ENCODE measurements at regions not wholly inside any gene's neighbourhood (a gene's known extent, or its start where the extent isn't known, plus 50 kb on each side); places are given as distances from the start of the nearest gene placed in this dataset.

GRCh38 chr9:107638521-107639310 lies 149.1 kb upstream of the KLF4 start:
- Mint-ChIP-seq H3K36me3 (no peaks in the 10 kb centered on the region), H3K4me1 (peaks cover 25 to 49% of the 10 kb centered on the region in 2 donors), H3K27ac (peak overlapping the region; percentile 91)

GRCh38 chr9:107637421-107638420 lies 148.2 kb upstream of the KLF4 start:
- DNase-seq (peak; percentile 15), ATAC-seq (replicated peaks) (peak; percentile 71)
- Mint-ChIP-seq H3K27ac (peak overlapping the region; percentile 91), H3K4me1 (peaks cover 25 to 49% of the 10 kb centered on the region in 2 donors), H3K9me3 (no peaks in the 10 kb centered on the region), H3K27me3 (peaks cover 15 to 22% of the 10 kb centered on the region in 2 donors), H3K4me3 (peak overlapping the region; percentile 87 to 92), H3K36me3 (no peaks in the 10 kb centered on the region)

More at GRCh38 chr9:107638521-107639310, 149.1 kb upstream of the KLF4 start:
- Mint-ChIP-seq H3K4me3 (peak overlapping the region; percentile 87 to 92), H3K27me3 (peaks cover 21 to 25% of the 10 kb centered on the region in 2 donors), H3K9me3 (no peaks in the 10 kb centered on the region)
- DNase-seq (no peak), ATAC-seq (replicated peaks) (no peak)

GRCh38 chr9:107636571-107637381 lies 147.2 kb upstream of the KLF4 start:
- H3K27me3 Mint-ChIP-seq = peaks cover 13 to 30% of the 10 kb centered on the region in 2 donors
- peak overlapping the region; percentile 63 to 92 for H3K4me3 Mint-ChIP-seq
- peaks cover 25 to 49% of the 10 kb centered on the region in 2 donors for H3K4me1 Mint-ChIP-seq
- no peaks in the 10 kb centered on the region for H3K9me3 Mint-ChIP-seq
- H3K27ac Mint-ChIP-seq = peak overlapping the region; percentile 20
- no peaks in the 10 kb centered on the region for H3K36me3 Mint-ChIP-seq
- peak; percentile 2 to 5 for ATAC-seq (replicated peaks)
- no peak for DNase-seq

- H3K4me3 Mint-ChIP-seq = no peak overlapping the region
These were observed 146.2 kb upstream of the KLF4 start for GRCh38 chr9:107635803-107636174.

GRCh38 chr9:107635101-107635802 lies 145.7 kb upstream of the KLF4 start:
- Mint-ChIP-seq H3K9me3 (no peaks in the 10 kb centered on the region), H3K4me3 (no peak overlapping the region), H3K27ac (no peak overlapping the region), H3K27me3 (peaks cover 7 to 19% of the 10 kb centered on the region in 2 donors), H3K4me1 (peaks cover 25 to 45% of the 10 kb centered on the region in 2 donors), H3K36me3 (no peaks in the 10 kb centered on the region)
- ATAC-seq (replicated peaks) = peak in 1 of 2 donors; percentile 4
- DNase-seq = no peak

More at GRCh38 chr9:107635803-107636174, 146.2 kb upstream of the KLF4 start:
- Mint-ChIP-seq H3K4me1 (peaks cover 25 to 49% of the 10 kb centered on the region in 2 donors), H3K27me3 (peaks cover 12 to 24% of the 10 kb centered on the region in 2 donors), H3K9me3 (no peaks in the 10 kb centered on the region), H3K27ac (no peak overlapping the region), H3K36me3 (no peaks in the 10 kb centered on the region)
- ATAC-seq (replicated peaks) = peak; percentile 54 to 55
- DNase-seq = no peak

GRCh38 chr9:107633406-107633805 lies 143.8 kb upstream of the KLF4 start:
- Mint-ChIP-seq H3K4me3 (no peak overlapping the region), H3K27ac (no peak overlapping the region), H3K4me1 (peaks cover 19 to 27% of the 10 kb centered on the region in 2 donors), H3K36me3 (no peaks in the 10 kb centered on the region), H3K9me3 (no peaks in the 10 kb centered on the region), H3K27me3 (peaks cover 0 to 17% of the 10 kb centered on the region in 2 donors)
- no peak for ATAC-seq (replicated peaks)
- DNase-seq = no peak

- no peaks in the 10 kb centered on the region for H3K9me3 Mint-ChIP-seq
- no peak for ATAC-seq (replicated peaks)
- DNase-seq = no peak
- H3K27me3 Mint-ChIP-seq = peaks cover 0 to 22% of the 10 kb centered on the region in 2 donors
- peaks cover 17 to 23% of the 10 kb centered on the region in 2 donors for H3K4me1 Mint-ChIP-seq
- no peaks in the 10 kb centered on the region for H3K36me3 Mint-ChIP-seq
- H3K4me3 Mint-ChIP-seq = no peak overlapping the region
- no peak overlapping the region for H3K27ac Mint-ChIP-seq
These were observed 143.1 kb upstream of the KLF4 start for GRCh38 chr9:107632661-107633060.

GRCh38 chr9:107632216-107632615 lies 142.6 kb upstream of the KLF4 start:
- Mint-ChIP-seq H3K4me1 (peaks cover 16 to 19% of the 10 kb centered on the region in 2 donors), H3K9me3 (no peaks in the 10 kb centered on the region), H3K4me3 (no peak overlapping the region), H3K27me3 (peaks cover 0 to 22% of the 10 kb centered on the region in 2 donors), H3K36me3 (no peaks in the 10 kb centered on the region), H3K27ac (no peak overlapping the region)
- DNase-seq (no peak), ATAC-seq (replicated peaks) (no peak)

- Mint-ChIP-seq H3K4me3 (no peak overlapping the region), H3K27me3 (peaks cover 0 to 22% of the 10 kb centered on the region in 2 donors), H3K4me1 (peaks cover 11 to 14% of the 10 kb centered on the region in 2 donors), H3K9me3 (no peaks in the 10 kb centered on the region), H3K36me3 (no peaks in the 10 kb centered on the region), H3K27ac (no peak overlapping the region)
- DNase-seq (no peak), ATAC-seq (replicated peaks) (no peak)
These were observed 142.2 kb upstream of the KLF4 start for GRCh38 chr9:107631788-107632187.

GRCh38 chr9:107630156-107630555 lies 140.6 kb upstream of the KLF4 start:
- DNase-seq (no peak), ATAC-seq (replicated peaks) (no peak)
- Mint-ChIP-seq H3K4me3 (no peak overlapping the region), H3K4me1 (peaks cover 3 to 6% of the 10 kb centered on the region in 2 donors), H3K36me3 (no peaks in the 10 kb centered on the region), H3K27ac (no peak overlapping the region), H3K27me3 (peaks cover 0 to 22% of the 10 kb centered on the region in 2 donors), H3K9me3 (no peaks in the 10 kb centered on the region)

- Mint-ChIP-seq H3K4me3 (no peak overlapping the region), H3K36me3 (no peaks in the 10 kb centered on the region), H3K27ac (no peak overlapping the region), H3K27me3 (peaks cover 11 to 18% of the 10 kb centered on the region in 2 donors), H3K9me3 (no peaks in the 10 kb centered on the region), H3K4me1 (peaks cover 3 to 6% of the 10 kb centered on the region in 2 donors)
- no peak for ATAC-seq (replicated peaks)
- no peak for DNase-seq
These were observed 138.9 kb upstream of the KLF4 start for GRCh38 chr9:107628444-107628843.

- peak overlapping the region; percentile 49 for H3K27ac Mint-ChIP-seq
- ATAC-seq (replicated peaks) (no peak), DNase-seq (no peak)
- peaks cover 11 to 17% of the 10 kb centered on the region in 2 donors for H3K27me3 Mint-ChIP-seq
- H3K9me3 Mint-ChIP-seq = no peaks in the 10 kb centered on the region
- H3K4me1 Mint-ChIP-seq = peaks cover 3 to 6% of the 10 kb centered on the region in 2 donors
- no peaks in the 10 kb centered on the region for H3K36me3 Mint-ChIP-seq
- H3K4me3 Mint-ChIP-seq = no peak overlapping the region
These were observed 138.2 kb upstream of the KLF4 start for GRCh38 chr9:107627781-107628180.

- H3K4me3 Mint-ChIP-seq = no peak overlapping the region
- peaks cover 8 to 11% of the 10 kb centered on the region in 2 donors for H3K27me3 Mint-ChIP-seq
- peak; percentile 52 to 61 for ATAC-seq (replicated peaks)
- H3K36me3 Mint-ChIP-seq = no peaks in the 10 kb centered on the region
- DNase-seq = no peak
- H3K27ac Mint-ChIP-seq = no peak overlapping the region
- no peaks in the 10 kb centered on the region for H3K9me3 Mint-ChIP-seq
- H3K4me1 Mint-ChIP-seq = peaks cover 3 to 6% of the 10 kb centered on the region in 2 donors
These were observed 136.5 kb upstream of the KLF4 start for GRCh38 chr9:107626118-107626517.

All from stimulated activated naive B cell treated with anti-CD40 and anti-IgM and Interleukin-4, amounts not matched to agents 10 μg/mL and 1 μg/mL and 100 μg/mL, for 72 hours (primary cell).